Breast epithelium (tissue), 3 donors: ENCODE measurements at regions not wholly inside any gene's neighbourhood (a gene's known extent, or its start where the extent isn't known, plus 50 kb on each side); places are given as distances from the start of the nearest gene placed in this dataset.

Source experiments
- CTCF ChIP-seq, 3 donors: fragments of 450-650 bp; IDR thresholded peaks; one replicate each; pipeline ENCODE4 v1.5.1; 2016 to 2017; ENCODE audit warnings: antibody characterized with exemption in 3 of 3, mild to moderate bottlenecking in 3 of 3, moderate library complexity in 3 of 3
- POLR2A ChIP-seq: fragments of 450-650 bp; IDR thresholded peaks from one replicate; pipeline ENCODE4 v1.6.1; 2016; ENCODE audit warnings: antibody characterized with exemption, mild to moderate bottlenecking, moderate library complexity
- POLR2AphosphoS5 ChIP-seq, 3 donors: sonication (generic); formaldehyde crosslinking; IDR thresholded peaks; one replicate each; pipeline ENCODE4 v1.6.1; 2017; ENCODE audit warnings: antibody characterized with exemption in 3 of 3

DNA sequence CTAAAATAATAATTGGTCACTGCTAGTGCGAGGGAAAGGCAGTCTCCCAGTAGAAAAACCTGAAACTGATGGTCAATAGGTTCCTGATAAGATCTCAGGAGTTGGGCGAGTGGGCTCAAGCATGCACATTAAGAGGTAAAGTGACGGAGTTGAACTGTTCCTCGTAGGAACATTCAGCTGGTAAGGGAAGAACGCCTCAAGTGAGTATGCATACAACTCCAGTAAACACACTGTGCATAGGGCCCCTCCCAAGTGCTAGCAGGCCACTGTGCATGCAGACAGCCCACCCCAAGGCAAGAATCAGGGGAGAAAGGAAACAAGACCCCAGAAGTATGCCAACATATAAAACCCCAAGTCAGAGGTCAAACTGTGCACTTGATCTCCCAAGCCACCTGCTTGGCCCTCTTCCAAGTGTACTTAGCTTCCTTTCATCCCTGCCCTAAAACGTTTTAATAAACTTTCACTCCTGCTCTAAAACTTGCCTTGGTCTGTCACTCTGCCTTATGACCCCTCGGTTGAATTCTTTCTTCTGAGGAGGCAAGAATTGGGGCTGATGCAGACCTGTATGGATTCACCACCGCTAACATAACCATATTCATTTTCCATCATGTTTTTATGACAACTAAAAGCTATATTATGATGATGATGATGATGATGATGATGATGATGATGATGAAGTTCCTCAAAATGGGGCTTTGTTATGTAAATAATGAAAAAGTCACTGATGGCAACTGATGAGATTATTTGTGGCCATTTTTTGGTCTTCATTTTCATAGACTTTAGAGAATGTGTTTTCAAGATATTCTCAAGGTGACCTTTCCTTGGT, 118.0 kb upstream of the RAB27B start:
- TF ChIP-seq CTCF (IDR thresholded peaks at IDR 0.05) (no peak), POLR2AphosphoS5 (IDR thresholded peaks at IDR 0.05) (no peak), POLR2A (no peak)
